Hepatocyte (in vitro differentiated cells): ENCODE measurements at regions not wholly inside any gene's neighbourhood (a gene's known extent, or its start where the extent isn't known, plus 50 kb on each side); places are given as distances from the start of the nearest gene placed in this dataset.
A peak's percentile ranks its signal among the peaks of the same experiment; 100 is the strongest.

Experiments
- DNase-seq: peaks from one replicate; pipeline ENCODE4 v3.0.0-alpha.2; 2016; ENCODE audit warnings: low spot score
- H2AFZ ChIP-seq: fragments of 200-600 bp; sonication (generic); 2 replicates; pipeline ENCODE4 v1.6.0; 2016; ENCODE audit warnings: antibody characterized with exemption, mild to moderate bottlenecking
- H3K27ac ChIP-seq: fragments of 200-600 bp; sonication (generic); 2 replicates; pipeline ENCODE4 v1.5.1; 2016; ENCODE audit warnings: mild to moderate bottlenecking
- H3K27me3 ChIP-seq: fragments of 200-600 bp; sonication (generic); 2 replicates; pipeline ENCODE4 v1.6.1; 2016
- H3K36me3 ChIP-seq: fragments of 200-600 bp; sonication (generic); replicated peaks from 2 replicates; pipeline ENCODE4 v1.5.1; 2016; ENCODE audit warnings: low read depth; ENCODE audit not compliant: insufficient read depth
- H3K4me1 ChIP-seq: fragments of 200-600 bp; sonication (generic); 2 replicates; pipeline ENCODE4 v1.5.1; 2016; ENCODE audit warnings: mild to moderate bottlenecking, moderate library complexity; ENCODE audit not compliant: insufficient read depth
- H3K4me2 ChIP-seq: fragments of 200-600 bp; sonication (generic); 2 replicates; pipeline ENCODE4 v1.6.0; 2016
- H3K4me3 ChIP-seq: fragments of 200-600 bp; sonication (generic); 2 replicates; pipeline ENCODE4 v1.5.1; 2016; ENCODE audit warnings: mild to moderate bottlenecking
- H3K79me2 ChIP-seq: fragments of 200-600 bp; sonication (generic); 2 replicates; pipeline ENCODE4 v1.6.0; 2017; ENCODE audit warnings: mild to moderate bottlenecking
- H3K9me2 ChIP-seq: fragments of 200-600 bp; sonication (generic); replicated peaks from 2 replicates; pipeline ENCODE4 v1.6.0; 2017; ENCODE audit warnings: mild to moderate bottlenecking; ENCODE audit not compliant: insufficient read depth
- H3K9me3 ChIP-seq: fragments of 200-600 bp; sonication (generic); 2 replicates; pipeline ENCODE4 v1.5.1; 2016; ENCODE audit warnings: low read depth, mild to moderate bottlenecking
- H4K20me1 ChIP-seq: fragments of 200-600 bp; sonication (generic); 2 replicates; pipeline ENCODE4 v1.6.0; 2016; ENCODE audit warnings: mild to moderate bottlenecking; ENCODE audit not compliant: insufficient read depth, poor library complexity, severe bottlenecking
- CTCF ChIP-seq: fragments of 200-600 bp; sonication (generic); IDR thresholded peaks from 2 replicates; pipeline ENCODE4 v1.5.1; 2016; ENCODE audit warnings: antibody characterized with exemption, mild to moderate bottlenecking; ENCODE audit not compliant: poor library complexity
- EZH2 ChIP-seq: fragments of 200-600 bp; sonication (generic); IDR thresholded peaks from 2 replicates; pipeline ENCODE4 v1.6.1; 2016; ENCODE audit warnings: antibody characterized with exemption, mild to moderate bottlenecking, borderline replicate concordance
- EZH2phosphoT487 ChIP-seq: fragments of 200-600 bp; sonication (generic); IDR thresholded peaks from one replicate; pipeline ENCODE4 v1.6.1; 2018; ENCODE audit warnings: antibody characterized with exemption, mild to moderate bottlenecking, low read depth, moderate library complexity; ENCODE audit not compliant: unreplicated experiment, severe bottlenecking
- WGBS: methylation state at CpG from one replicate; pipeline ENCODE4 v1.1.6; 2016; ENCODE audit warnings: low lambda C conversion rate; ENCODE audit errors: missing lambda C conversion rate; 5-methylcytosine and 5-hydroxymethylcytosine counted together

GRCh38 chr17:69608141-69608540 is 193.6 kb downstream of the MAP2K6 start:
- Histone ChIP-seq H3K4me3 (no peak overlapping the region), H3K9me2 (no peaks in the 10 kb centered on the region), H3K4me1 (peaks cover 10% of the 10 kb centered on the region), H3K9me3 (no peaks in the 10 kb centered on the region), H3K79me2 (no peaks in the 10 kb centered on the region), H3K27me3 (no peaks in the 10 kb centered on the region), H3K4me2 (no peak overlapping the region), H2AFZ (no peak overlapping the region), H3K27ac (peak overlapping the region; percentile 67), H3K36me3 (no peaks in the 10 kb centered on the region), H4K20me1 (no peaks in the 10 kb centered on the region)
- 79% methylated on average over 2 of the region's 2 CpGs for WGBS
- TF ChIP-seq EZH2phosphoT487 = no peak
- no peak for TF ChIP-seq CTCF
- no peak for TF ChIP-seq EZH2
- DNase-seq = no peak

GRCh38 chr17:69608808-69609472 is 194.4 kb downstream of the MAP2K6 start:
- Histone ChIP-seq H3K9me3 (no peaks in the 10 kb centered on the region), H3K79me2 (no peaks in the 10 kb centered on the region), H3K27ac (peak overlapping the region; percentile 67), H2AFZ (no peak overlapping the region), H3K4me2 (no peak overlapping the region), H3K4me3 (no peak overlapping the region), H3K9me2 (no peaks in the 10 kb centered on the region), H3K4me1 (peaks cover 10% of the 10 kb centered on the region), H3K27me3 (no peaks in the 10 kb centered on the region), H3K36me3 (no peaks in the 10 kb centered on the region), H4K20me1 (no peaks in the 10 kb centered on the region)
- DNase-seq = peak; percentile 43
- TF ChIP-seq EZH2phosphoT487 = no peak
- no peak for TF ChIP-seq EZH2
- TF ChIP-seq CTCF = no peak
- 69% methylated on average over 4 of the region's 4 CpGs for WGBS

GRCh38 chr17:69609473-69610305 is 195.2 kb downstream of the MAP2K6 start:
- Histone ChIP-seq H3K9me2 (no peaks in the 10 kb centered on the region), H4K20me1 (no peaks in the 10 kb centered on the region), H3K27ac (peak overlapping the region; percentile 67), H3K4me3 (no peak overlapping the region), H2AFZ (no peak overlapping the region), H3K79me2 (no peaks in the 10 kb centered on the region), H3K4me2 (no peak overlapping the region), H3K36me3 (no peaks in the 10 kb centered on the region), H3K4me1 (peaks cover 10% of the 10 kb centered on the region), H3K9me3 (no peaks in the 10 kb centered on the region), H3K27me3 (no peaks in the 10 kb centered on the region)
- DNase-seq = peak; percentile 27
- WGBS = 69% methylated on average over 6 of the region's 6 CpGs
- TF ChIP-seq EZH2phosphoT487 (no peak), EZH2 (no peak), CTCF (peak; percentile 54)
